AG04450 (cell line): ENCODE measurements at regions not wholly inside any gene's neighbourhood (a gene's known extent, or its start where the extent isn't known, plus 50 kb on each side); places are given as distances from the start of the nearest gene placed in this dataset.

Source experiments
- CTCF ChIA-PET: fragments of 300-600, 350-600 bp; formaldehyde crosslinking; extraction: SDS; loops from one replicate; lab custom pipeline; 2022; ENCODE audit warnings: antibody characterized with exemption, inconsistent platforms; lab: Charles Lee
- POLR2A ChIA-PET: fragments of 350-600 bp; formaldehyde crosslinking; extraction: SDS; loops from one replicate; lab custom pipeline; 2021; ENCODE audit warnings: antibody characterized with exemption, inconsistent platforms; lab: Yijun Ruan, JAX
- DNase-seq: peaks from one replicate; pipeline ENCODE4 v3.0.0-alpha.2; 2011; ENCODE audit warnings: low read depth, low spot score
- H3K27ac ChIP-seq: one replicate; pipeline ENCODE4 v1.5.1; 2012; ENCODE audit warnings: low read depth, low read length, control low read depth
- H3K27me3 ChIP-seq: one replicate; pipeline ENCODE4 v1.6.0; 2012; ENCODE audit warnings: low read length; ENCODE audit not compliant: control insufficient read depth, insufficient read depth
- H3K4me3 ChIP-seq: 2 replicates; pipeline ENCODE4 v1.5.1; 2011; ENCODE audit warnings: mild to moderate bottlenecking, low read depth, low read length, control low read depth
- H3K9me3 ChIP-seq: 2 replicates; pipeline ENCODE4 v1.5.1; 2012; ENCODE audit warnings: low read length; ENCODE audit not compliant: control insufficient read depth, insufficient read depth
- CTCF ChIP-seq: IDR thresholded peaks from 2 replicates; pipeline ENCODE4 v1.5.1; 2011; ENCODE audit warnings: low read depth, low read length, control low read depth, inconsistent platforms

GRCh38 chr22:26786398-26786797 is 129.0 kb downstream of the MIAT start:
- no peak for DNase-seq
- no peak overlapping the region for H3K27ac ChIP-seq
- H3K4me3 ChIP-seq: no peak overlapping the region
- TF ChIP-seq CTCF: no peak
- H3K27me3 ChIP-seq: peaks cover 5% of the 10 kb centered on the region
- CTCF ChIA-PET: no interaction called here
- POLR2A ChIA-PET: interaction anchor here (0.6 kb wide), 1 partner anchor 31 kb away, joined by 3 read pairs; no protein-coding TSS in a partner anchor
- no peaks in the 10 kb centered on the region; the same call in 1 of the 2 replicates for H3K9me3 ChIP-seq

GRCh38 chr22:26789951-26790350 is 132.6 kb downstream of the MIAT start:
- H3K27me3 ChIP-seq: no peaks in the 10 kb centered on the region
- ChIA-PET CTCF (no interaction called here), POLR2A (no interaction called here)

GRCh38 chr22:26792522-26792921 is 135.1 kb downstream of the MIAT start:
- no peak overlapping the region for H3K27ac ChIP-seq
- no peak for TF ChIP-seq CTCF
- no peaks in the 10 kb centered on the region for H3K27me3 ChIP-seq
- no peaks in the 10 kb centered on the region for H3K9me3 ChIP-seq
- no peak overlapping the region for H3K4me3 ChIP-seq
- POLR2A ChIA-PET: no interaction called here
- CTCF ChIA-PET: no interaction called here
- no peak for DNase-seq

More at GRCh38 chr22:26789951-26790350, 132.6 kb downstream of the MIAT start:
- no peaks in the 10 kb centered on the region for H3K9me3 ChIP-seq
- no peak overlapping the region for H3K4me3 ChIP-seq
- H3K27ac ChIP-seq: no peak overlapping the region
- no peak for TF ChIP-seq CTCF
- DNase-seq: no peak

GRCh38 chr22:26796785-26797184 is 139.4 kb downstream of the MIAT start:
- no peak for TF ChIP-seq CTCF
- Histone ChIP-seq H3K27me3 (no peaks in the 10 kb centered on the region), H3K4me3 (no peak overlapping the region), H3K9me3 (no peaks in the 10 kb centered on the region), H3K27ac (no peak overlapping the region)
- no peak for DNase-seq
- POLR2A ChIA-PET: no interaction called here
- CTCF ChIA-PET: no interaction called here

GRCh38 chr22:26797910-26798309 is 140.5 kb downstream of the MIAT start:
- H3K27ac ChIP-seq: no peak overlapping the region
- ChIA-PET CTCF (no interaction called here), POLR2A (no interaction called here)
- no peaks in the 10 kb centered on the region for H3K27me3 ChIP-seq
- no peaks in the 10 kb centered on the region for H3K9me3 ChIP-seq
- no peak for TF ChIP-seq CTCF
- no peak for DNase-seq
- no peak overlapping the region for H3K4me3 ChIP-seq
